NCI-H446 treated with DMSO at 0.1 percent for 48 hours (cell line): ENCODE measurements at regions not wholly inside any gene's neighbourhood (a gene's known extent, or its start where the extent isn't known, plus 50 kb on each side); places are given as distances from the start of the nearest gene placed in this dataset.
"Not testable (repeated sequence)": the region's sequence is repeated elsewhere in the genome, so short reads cannot be mapped to it uniquely, and the experiment has no call there.

Experiments used
- DNase-seq: peaks from one replicate; lab custom pipeline; 2025; lab: John Stamatoyannopoulos, UW

- no peak for DNase-seq
Measured at GRCh38 chr3:6580808-6581207, 280.1 kb upstream of the GRM7 start.

GRCh38 chr3:6585360-6585759 lies 275.6 kb upstream of the GRM7 start:
- no peak for DNase-seq

- no peak for DNase-seq
Measured at GRCh38 chr3:6600237-6600636, 260.7 kb upstream of the GRM7 start.

GRCh38 chr3:6601374-6601773 lies 259.5 kb upstream of the GRM7 start:
- DNase-seq, result no peak

- no peak for DNase-seq
Measured at GRCh38 chr3:6602329-6602728, 258.6 kb upstream of the GRM7 start.

- no peak for DNase-seq
Measured at GRCh38 chr3:6605227-6605626, 255.7 kb upstream of the GRM7 start.

GRCh38 chr3:6608843-6609242 lies 252.1 kb upstream of the GRM7 start:
- no peak for DNase-seq

- DNase-seq, result no peak
Measured at GRCh38 chr3:6612034-6612616, 248.8 kb upstream of the GRM7 start.

GRCh38 chr3:6622260-6622659 lies 238.7 kb upstream of the GRM7 start:
- no peak for DNase-seq

GRCh38 chr3:6622712-6623111 lies 238.2 kb upstream of the GRM7 start:
- no peak for DNase-seq

GRCh38 chr3:6631376-6631775 lies 229.5 kb upstream of the GRM7 start:
- DNase-seq, result no peak

GRCh38 chr3:6640907-6641306 lies 220.0 kb upstream of the GRM7 start:
- no peak for DNase-seq

- DNase-seq, result no peak
Measured at GRCh38 chr3:6644070-6644929, 216.6 kb upstream of the GRM7 start.

- no peak for DNase-seq
Measured at GRCh38 chr3:6654670-6655069, 206.2 kb upstream of the GRM7 start.

GRCh38 chr3:6655275-6655674 lies 205.6 kb upstream of the GRM7 start:
- DNase-seq, result no peak

GRCh38 chr3:6657591-6657990 lies 203.3 kb upstream of the GRM7 start:
- no peak for DNase-seq

GRCh38 chr3:6667354-6667753 lies 193.6 kb upstream of the GRM7 start:
- DNase-seq, result no peak

- no peak for DNase-seq
Measured at GRCh38 chr3:6671363-6671762, 189.6 kb upstream of the GRM7 start.

GRCh38 chr3:6679510-6679909 lies 181.4 kb upstream of the GRM7 start:
- no peak for DNase-seq

GRCh38 chr3:6680119-6680806 lies 180.7 kb upstream of the GRM7 start:
- no peak for DNase-seq

GRCh38 chr3:6697285-6697684 lies 163.6 kb upstream of the GRM7 start:
- DNase-seq, result no peak

- no peak for DNase-seq
Measured at GRCh38 chr3:6697722-6698121, 163.2 kb upstream of the GRM7 start.

- not testable (repeated sequence) for DNase-seq
Measured at GRCh38 chr3:6704817-6705216, 156.1 kb upstream of the GRM7 start.
